COR-L47 (cell line): ENCODE measurements at regions not wholly inside any gene's neighbourhood (a gene's known extent, or its start where the extent isn't known, plus 50 kb on each side); places are given as distances from the start of the nearest gene placed in this dataset.
"Not testable (repeated sequence)": the region's sequence is repeated elsewhere in the genome, so short reads cannot be mapped to it uniquely, and the experiment has no call there.

Experiments used
- DNase-seq: peaks from one replicate; lab custom pipeline; 2025; lab: John Stamatoyannopoulos, UW

- no peak for DNase-seq
These were observed 302.6 kb upstream of the PTBP2 start for GRCh38 chr1:96418969-96419368.

- no peak for DNase-seq
These were observed 296.7 kb upstream of the PTBP2 start for GRCh38 chr1:96424877-96425276.

- no peak for DNase-seq
These were observed 296.0 kb upstream of the PTBP2 start for GRCh38 chr1:96425382-96426129.

GRCh38 chr1:96427616-96428015, 294.0 kb upstream of the PTBP2 start:
- no peak for DNase-seq

- no peak for DNase-seq
These were observed 276.3 kb upstream of the PTBP2 start for GRCh38 chr1:96445302-96445701.

- DNase-seq = no peak
These were observed 257.5 kb upstream of the PTBP2 start for GRCh38 chr1:96464066-96464465.

- no peak for DNase-seq
These were observed 257.1 kb upstream of the PTBP2 start for GRCh38 chr1:96464522-96464921.

GRCh38 chr1:96464991-96465390, 256.6 kb upstream of the PTBP2 start:
- no peak for DNase-seq

- DNase-seq = no peak
These were observed 256.1 kb upstream of the PTBP2 start for GRCh38 chr1:96465441-96465840.

GRCh38 chr1:96466842-96467241, 254.7 kb upstream of the PTBP2 start:
- no peak for DNase-seq

- not testable (repeated sequence) for DNase-seq
These were observed 251.9 kb upstream of the PTBP2 start for GRCh38 chr1:96469726-96470125.

GRCh38 chr1:96472471-96472870, 249.1 kb upstream of the PTBP2 start:
- no peak for DNase-seq

- no peak for DNase-seq
These were observed 247.7 kb upstream of the PTBP2 start for GRCh38 chr1:96473791-96474434.

- DNase-seq = no peak
These were observed 246.4 kb upstream of the PTBP2 start for GRCh38 chr1:96474985-96475743.

- no peak for DNase-seq
These were observed 245.7 kb upstream of the PTBP2 start for GRCh38 chr1:96475903-96476302.

GRCh38 chr1:96478228-96478627, 243.4 kb upstream of the PTBP2 start:
- no peak for DNase-seq

GRCh38 chr1:96481409-96481808, 240.2 kb upstream of the PTBP2 start:
- no peak for DNase-seq

- no peak for DNase-seq
These were observed 239.0 kb upstream of the PTBP2 start for GRCh38 chr1:96482616-96483015.

GRCh38 chr1:96487394-96487793, 234.2 kb upstream of the PTBP2 start:
- no peak for DNase-seq

GRCh38 chr1:96487971-96488370, 233.6 kb upstream of the PTBP2 start:
- no peak for DNase-seq

- DNase-seq = no peak
These were observed 232.8 kb upstream of the PTBP2 start for GRCh38 chr1:96488777-96489176.

- no peak for DNase-seq
These were observed 229.3 kb upstream of the PTBP2 start for GRCh38 chr1:96492236-96492635.

- no peak for DNase-seq
These were observed 222.7 kb upstream of the PTBP2 start for GRCh38 chr1:96498744-96499340.
